ENCODE measurements at regions not wholly inside any gene's neighbourhood (a gene's known extent, or its start where the extent isn't known, plus 50 kb on each side); places are given as distances from the start of the nearest gene placed in this dataset.

DNA sequence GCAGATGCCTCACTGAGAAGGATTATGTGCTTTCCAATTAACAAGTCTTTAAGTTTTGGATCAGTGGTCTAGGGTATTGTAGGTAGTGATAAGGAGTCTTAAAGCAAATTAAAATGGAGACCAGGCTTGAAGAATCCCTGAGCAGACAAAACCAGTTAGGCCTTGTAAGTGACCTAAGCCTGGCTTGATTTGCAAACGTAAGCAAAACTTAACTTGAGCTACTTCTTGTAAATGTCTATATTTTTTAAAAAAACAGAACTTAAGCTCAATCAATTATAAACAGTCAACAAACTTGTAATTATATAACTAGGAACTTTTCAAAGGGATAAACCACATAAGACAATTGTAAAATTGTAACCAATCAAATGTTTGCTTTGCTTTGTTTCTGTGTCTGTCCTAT, 72.7 kb upstream of the NALF2 start:
- Histone ChIP-seq H3K9me2 (replicated peaks; ENCODE audit: control insufficient read depth, low read length) (no peaks in the 10 kb centered on the region), H3K27ac (ENCODE audit: low read depth, low read length) (no peak overlapping the region), H3F3A (ENCODE audit: control insufficient read depth, insufficient read depth) (no peaks in the 10 kb centered on the region), H3K27me3 (ENCODE audit: control insufficient read depth, low read length) (no peaks in the 10 kb centered on the region), H4K20me1 (ENCODE audit: control insufficient read depth, insufficient read depth, low read depth, low read length) (no peaks in the 10 kb centered on the region), H3K79me2 (ENCODE audit: control insufficient read depth, low read length) (no peaks in the 10 kb centered on the region), H3K4me1 (ENCODE audit: control insufficient read depth, low read length) (no peaks in the 10 kb centered on the region), H3K36me3 (ENCODE audit: control insufficient read depth, low read length) (no peaks in the 10 kb centered on the region), H3K4me3 (ENCODE audit: low read length) (no peak overlapping the region), H3K4me2 (ENCODE audit: low read length) (no peak overlapping the region), H3K9me3 (ENCODE audit: control insufficient read depth, insufficient read depth, low read length) (no peaks in the 10 kb centered on the region)
- TF ChIP-seq, protein P1, sequence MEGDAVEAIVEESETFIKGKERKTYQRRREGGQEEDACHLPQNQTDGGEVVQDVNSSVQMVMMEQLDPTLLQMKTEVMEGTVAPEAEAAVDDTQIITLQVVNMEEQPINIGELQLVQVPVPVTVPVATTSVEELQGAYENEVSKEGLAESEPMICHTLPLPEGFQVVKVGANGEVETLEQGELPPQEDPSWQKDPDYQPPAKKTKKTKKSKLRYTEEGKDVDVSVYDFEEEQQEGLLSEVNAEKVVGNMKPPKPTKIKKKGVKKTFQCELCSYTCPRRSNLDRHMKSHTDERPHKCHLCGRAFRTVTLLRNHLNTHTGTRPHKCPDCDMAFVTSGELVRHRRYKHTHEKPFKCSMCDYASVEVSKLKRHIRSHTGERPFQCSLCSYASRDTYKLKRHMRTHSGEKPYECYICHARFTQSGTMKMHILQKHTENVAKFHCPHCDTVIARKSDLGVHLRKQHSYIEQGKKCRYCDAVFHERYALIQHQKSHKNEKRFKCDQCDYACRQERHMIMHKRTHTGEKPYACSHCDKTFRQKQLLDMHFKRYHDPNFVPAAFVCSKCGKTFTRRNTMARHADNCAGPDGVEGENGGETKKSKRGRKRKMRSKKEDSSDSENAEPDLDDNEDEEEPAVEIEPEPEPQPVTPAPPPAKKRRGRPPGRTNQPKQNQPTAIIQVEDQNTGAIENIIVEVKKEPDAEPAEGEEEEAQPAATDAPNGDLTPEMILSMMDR (IDR thresholded peaks at IDR 0.05; ENCODE audit: low read depth, low read length, poor library complexity, severe bottlenecking): no peak
- no peak for TF ChIP-seq EZH2phosphoT487 (IDR thresholded peaks at IDR 0.05; ENCODE audit: borderline replicate concordance, low read length)

DNA sequence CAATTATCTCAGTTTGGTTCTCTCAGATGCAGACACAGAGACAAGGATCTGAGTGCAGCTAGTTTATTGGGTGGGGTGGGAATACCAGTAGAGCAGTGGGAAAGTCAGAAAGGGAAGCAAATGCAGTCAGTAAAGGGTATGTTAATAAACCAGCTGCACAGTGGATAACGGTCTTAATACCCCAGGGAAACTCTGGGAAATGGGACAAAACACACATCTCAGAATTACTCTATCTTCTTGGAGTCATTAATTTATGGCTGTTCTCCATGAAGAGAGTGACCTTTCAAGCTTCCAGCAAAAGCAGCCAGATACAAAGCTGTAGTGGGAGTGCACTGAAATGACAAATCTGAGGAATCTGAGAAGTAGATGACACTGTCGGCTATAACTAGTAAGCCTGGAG, 73.3 kb upstream of the NALF2 start:
- Histone ChIP-seq H3K4me2 (ENCODE audit: low read length) (no peak overlapping the region), H3K27ac (ENCODE audit: low read depth, low read length) (no peak overlapping the region), H3K9me2 (replicated peaks; ENCODE audit: control insufficient read depth, low read length) (no peaks in the 10 kb centered on the region), H3K4me3 (ENCODE audit: low read length) (no peak overlapping the region), H4K20me1 (ENCODE audit: control insufficient read depth, insufficient read depth, low read depth, low read length) (no peaks in the 10 kb centered on the region), H3K27me3 (ENCODE audit: control insufficient read depth, low read length) (no peaks in the 10 kb centered on the region), H3K4me1 (ENCODE audit: control insufficient read depth, low read length) (no peaks in the 10 kb centered on the region), H3K9me3 (ENCODE audit: control insufficient read depth, insufficient read depth, low read length) (no peaks in the 10 kb centered on the region), H3K36me3 (ENCODE audit: control insufficient read depth, low read length) (no peaks in the 10 kb centered on the region), H3K79me2 (ENCODE audit: control insufficient read depth, low read length) (no peaks in the 10 kb centered on the region), H3F3A (ENCODE audit: control insufficient read depth, insufficient read depth) (no peaks in the 10 kb centered on the region)
- TF ChIP-seq, protein P1 (IDR thresholded peaks at IDR 0.05; ENCODE audit: low read depth, low read length, poor library complexity, severe bottlenecking): no peak
- no peak for TF ChIP-seq EZH2phosphoT487 (IDR thresholded peaks at IDR 0.05; ENCODE audit: borderline replicate concordance, low read length)

DNA sequence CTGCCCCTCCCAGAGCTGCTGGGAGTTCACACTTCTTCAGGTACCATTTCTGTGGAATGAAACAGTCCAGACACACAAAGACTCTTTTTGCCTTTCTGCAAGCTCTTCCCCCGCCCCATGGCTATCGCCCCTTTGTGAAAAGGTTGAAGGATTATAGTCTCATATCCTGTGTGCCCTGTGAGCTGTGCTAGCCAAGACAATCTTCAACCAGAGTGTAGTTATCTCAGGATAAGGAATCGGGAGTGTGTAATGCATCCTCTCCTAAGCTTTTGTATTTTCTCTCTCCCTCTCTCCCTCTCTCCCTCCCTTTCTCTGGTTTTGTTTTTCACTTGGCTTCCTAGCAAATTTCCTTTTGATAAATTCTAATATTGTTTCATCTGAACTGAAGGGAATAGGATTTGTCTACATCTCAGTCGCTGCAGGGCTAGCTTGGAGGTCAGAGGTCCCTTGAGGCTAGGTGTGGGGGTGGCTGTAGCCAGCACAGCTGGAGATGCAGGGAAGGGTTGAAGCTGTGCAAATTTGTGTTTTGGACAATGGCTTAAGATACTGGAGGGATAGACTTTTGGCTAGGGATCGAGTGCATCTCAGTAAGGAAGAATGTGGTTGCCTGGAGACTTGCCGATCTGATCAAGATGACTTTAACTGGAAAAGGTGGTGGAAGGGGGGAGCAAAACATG, 74.6 kb upstream of the NALF2 start:
- Histone ChIP-seq H3K27ac (ENCODE audit: low read depth, low read length) (no peak overlapping the region), H3F3A (ENCODE audit: control insufficient read depth, insufficient read depth) (no peaks in the 10 kb centered on the region), H3K27me3 (ENCODE audit: control insufficient read depth, low read length) (no peaks in the 10 kb centered on the region), H3K4me3 (ENCODE audit: low read length) (no peak overlapping the region), H3K9me2 (replicated peaks; ENCODE audit: control insufficient read depth, low read length) (no peaks in the 10 kb centered on the region), H3K4me1 (ENCODE audit: control insufficient read depth, low read length) (no peaks in the 10 kb centered on the region), H4K20me1 (ENCODE audit: control insufficient read depth, insufficient read depth, low read depth, low read length) (no peaks in the 10 kb centered on the region), H3K79me2 (ENCODE audit: control insufficient read depth, low read length) (no peaks in the 10 kb centered on the region), H3K36me3 (ENCODE audit: control insufficient read depth, low read length) (no peaks in the 10 kb centered on the region), H3K4me2 (ENCODE audit: low read length) (no peak overlapping the region), H3K9me3 (ENCODE audit: control insufficient read depth, insufficient read depth, low read length) (no peaks in the 10 kb centered on the region)
- TF ChIP-seq, protein P1 (IDR thresholded peaks at IDR 0.05; ENCODE audit: low read depth, low read length, poor library complexity, severe bottlenecking): no peak

Measured in DOHH2 (cell line).